ENCODE measurements at regions not wholly inside any gene's neighbourhood (a gene's known extent, or its start where the extent isn't known, plus 50 kb on each side); places are given as distances from the start of the nearest gene placed in this dataset.

DNA sequence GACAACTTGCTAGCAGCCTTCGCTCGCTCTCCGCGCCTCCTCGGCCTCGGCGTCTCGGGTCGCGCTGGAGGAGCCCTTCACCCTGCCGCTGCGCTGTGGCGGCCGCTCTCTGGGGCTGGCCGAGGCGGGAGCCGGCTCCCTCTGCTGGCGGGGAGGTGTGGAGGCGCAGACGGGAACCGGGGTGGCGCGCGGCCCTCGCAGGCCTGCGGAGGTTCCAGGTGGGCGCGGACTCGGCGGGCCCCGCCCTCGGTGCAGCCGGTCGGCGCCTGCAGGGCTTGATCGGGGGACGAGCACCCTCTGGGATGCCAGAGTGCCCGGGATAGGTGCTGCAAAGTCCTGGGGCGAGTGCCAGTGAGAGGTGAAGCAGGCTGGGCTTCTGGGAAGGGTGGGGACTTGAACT, 989.9 kb downstream of the ROBO2 start:
- DNase-seq (ENCODE audit: low read depth, low spot score) (no peak), FAIRE-seq (no peak)
- no peaks in the 10 kb centered on the region for H3K36me3 ChIP-seq (ENCODE audit: control insufficient read depth in 2 of 2, extremely low read depth in 1 of 2, insufficient read depth in 2 of 2, low read length in 2 of 2)
- CTCF ChIA-PET: no interaction called here
- H2AFZ ChIP-seq (ENCODE audit: low read depth, low read length): no peak overlapping the region
- H3K4me2 ChIP-seq (ENCODE audit: insufficient read depth, low read length): no peak overlapping the region
- TF ChIP-seq, protein P1, sequence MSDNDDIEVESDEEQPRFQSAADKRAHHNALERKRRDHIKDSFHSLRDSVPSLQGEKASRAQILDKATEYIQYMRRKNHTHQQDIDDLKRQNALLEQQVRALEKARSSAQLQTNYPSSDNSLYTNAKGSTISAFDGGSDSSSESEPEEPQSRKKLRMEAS (IDR thresholded peaks at IDR 0.05; ENCODE audit: insufficient read depth, insufficient read length): no peak
- TF ChIP-seq JUN (IDR thresholded peaks at IDR 0.05; ENCODE audit: borderline replicate concordance, insufficient read depth, insufficient read length, low read depth) (no peak), GATA2 (IDR thresholded peaks at IDR 0.05; ENCODE audit: insufficient read depth, insufficient read length, low read depth, low read length) (no peak), POLR2AphosphoS5 (IDR thresholded peaks at IDR 0.05; ENCODE audit: insufficient read depth, low read depth, low read length) (no peak)
- intact Hi-C loops (cut with micrococcal nuclease): no loop called here
- no peak overlapping the region for H3K9ac ChIP-seq (replicated peaks; ENCODE audit: extremely low read depth, insufficient read depth, low read length)
- H4K20me1 ChIP-seq (replicated peaks; ENCODE audit: control insufficient read depth, extremely low read depth, insufficient read depth, low read length): no peaks in the 10 kb centered on the region
- H3K9me1 ChIP-seq (replicated peaks; ENCODE audit: control insufficient read depth, extremely low read depth, insufficient read depth, low read length): no peaks in the 10 kb centered on the region
- H3K27me3 ChIP-seq (ENCODE audit: control insufficient read depth in 2 of 2, insufficient read depth in 2 of 2, low read length in 2 of 2): no peaks in the 10 kb centered on the region
- H3K79me2 ChIP-seq (ENCODE audit: control insufficient read depth, insufficient read depth, low read length): no peaks in the 10 kb centered on the region
- POLR2A ChIA-PET: no interaction called here
- H3K4me1 ChIP-seq (ENCODE audit: control insufficient read depth, extremely low read depth, insufficient read depth, low read length): no peaks in the 10 kb centered on the region
- dilution Hi-C loops (cut with MboI; ENCODE audit: extremely low pct_ligation_motif_present, low sequenced_read_pairs): no loop called here
- H3K27ac ChIP-seq (ENCODE audit: insufficient read depth, low read depth, low read length): no peak overlapping the region
- H3K4me3 ChIP-seq (replicated peaks in 1 of 3; ENCODE audit: insufficient read depth in 1 of 3, low read depth in 1 of 3, low read length in 3 of 3): no peak overlapping the region
- no TSS peak for BruUV-seq (replicated peaks)
- no peaks in the 10 kb centered on the region for H3K9me3 ChIP-seq (replicated peaks; ENCODE audit: control insufficient read depth, insufficient read depth, low read length)

DNA sequence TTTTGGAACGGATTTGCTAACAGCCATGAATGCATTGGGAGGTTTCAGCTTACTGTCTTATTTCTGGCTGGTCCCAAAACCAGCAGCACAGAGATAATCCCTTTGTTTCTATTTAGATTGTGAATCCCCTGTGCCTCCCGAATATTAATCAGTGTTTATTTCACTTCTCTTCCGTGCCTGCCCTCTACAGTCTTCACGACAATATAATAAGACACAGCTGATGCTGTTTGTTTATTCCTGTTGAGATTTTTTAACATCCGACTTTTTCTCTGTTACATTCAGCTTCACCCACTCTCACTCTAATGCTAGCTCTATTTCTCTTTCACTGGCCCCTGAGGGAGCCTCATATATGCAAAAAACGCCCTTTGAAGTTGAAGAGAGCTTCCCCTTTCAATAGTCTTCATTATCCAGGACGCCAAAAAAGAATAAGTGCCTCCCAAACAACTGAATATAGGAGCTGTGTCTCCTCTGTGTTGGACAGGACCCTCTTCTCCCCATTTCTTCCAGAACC, 995.3 kb downstream of the ROBO2 start:
- CTCF ChIA-PET: interaction anchor here (1.3 kb wide), 1 partner anchor 13 kb away, joined by 3 read pairs; no protein-coding TSS in a partner anchor
- Histone ChIP-seq H3K4me2 (ENCODE audit: insufficient read depth, low read length) (no peak overlapping the region), H3K27ac (ENCODE audit: insufficient read depth, low read depth, low read length) (no peak overlapping the region), H2AFZ (ENCODE audit: low read depth, low read length) (no peak overlapping the region), H3K36me3 (ENCODE audit: control insufficient read depth in 2 of 2, extremely low read depth in 1 of 2, insufficient read depth in 2 of 2, low read length in 2 of 2) (no peaks in the 10 kb centered on the region), H3K4me3 (replicated peaks in 1 of 3; ENCODE audit: insufficient read depth in 1 of 3, low read depth in 1 of 3, low read length in 3 of 3) (no peak overlapping the region), H3K9ac (replicated peaks; ENCODE audit: extremely low read depth, insufficient read depth, low read length) (no peak overlapping the region), H3K9me3 (replicated peaks; ENCODE audit: control insufficient read depth, insufficient read depth, low read length) (no peaks in the 10 kb centered on the region), H3K4me1 (ENCODE audit: control insufficient read depth, extremely low read depth, insufficient read depth, low read length) (no peaks in the 10 kb centered on the region), H3K9me1 (replicated peaks; ENCODE audit: control insufficient read depth, extremely low read depth, insufficient read depth, low read length) (no peaks in the 10 kb centered on the region), H3K79me2 (ENCODE audit: control insufficient read depth, insufficient read depth, low read length) (no peaks in the 10 kb centered on the region), H4K20me1 (replicated peaks; ENCODE audit: control insufficient read depth, extremely low read depth, insufficient read depth, low read length) (no peaks in the 10 kb centered on the region), H3K27me3 (ENCODE audit: control insufficient read depth in 2 of 2, insufficient read depth in 2 of 2, low read length in 2 of 2) (no peaks in the 10 kb centered on the region)
- DNase-seq (ENCODE audit: low read depth, low spot score): no peak
- no peak for FAIRE-seq
- BruUV-seq (replicated peaks): no TSS peak
- intact Hi-C loops (cut with micrococcal nuclease): no loop called here
- POLR2A ChIA-PET: no interaction called here
- dilution Hi-C loops (cut with MboI; ENCODE audit: extremely low pct_ligation_motif_present, low sequenced_read_pairs): no loop called here
- TF ChIP-seq POLR2A (IDR thresholded peaks at IDR 0.05; ENCODE audit: low read depth, low read length) (no peak), EZH2 (IDR thresholded peaks at IDR 0.05; ENCODE audit: borderline replicate concordance, low read depth, low read length, severe bottlenecking) (no peak), FOS (IDR thresholded peaks at IDR 0.05; ENCODE audit: borderline replicate concordance, insufficient read depth, low read length) (no peak), GATA2 (IDR thresholded peaks at IDR 0.05; ENCODE audit: insufficient read depth, insufficient read length, low read depth, low read length) (no peak), POLR2AphosphoS5 (IDR thresholded peaks at IDR 0.05; ENCODE audit: insufficient read depth, low read depth, low read length) (no peak), JUN (IDR thresholded peaks at IDR 0.05; ENCODE audit: borderline replicate concordance, insufficient read depth, insufficient read length, low read depth) (no peak), MYC (IDR thresholded peaks at IDR 0.05; ENCODE audit: low read depth, low read length) (no peak)
- TF ChIP-seq, protein P2, sequence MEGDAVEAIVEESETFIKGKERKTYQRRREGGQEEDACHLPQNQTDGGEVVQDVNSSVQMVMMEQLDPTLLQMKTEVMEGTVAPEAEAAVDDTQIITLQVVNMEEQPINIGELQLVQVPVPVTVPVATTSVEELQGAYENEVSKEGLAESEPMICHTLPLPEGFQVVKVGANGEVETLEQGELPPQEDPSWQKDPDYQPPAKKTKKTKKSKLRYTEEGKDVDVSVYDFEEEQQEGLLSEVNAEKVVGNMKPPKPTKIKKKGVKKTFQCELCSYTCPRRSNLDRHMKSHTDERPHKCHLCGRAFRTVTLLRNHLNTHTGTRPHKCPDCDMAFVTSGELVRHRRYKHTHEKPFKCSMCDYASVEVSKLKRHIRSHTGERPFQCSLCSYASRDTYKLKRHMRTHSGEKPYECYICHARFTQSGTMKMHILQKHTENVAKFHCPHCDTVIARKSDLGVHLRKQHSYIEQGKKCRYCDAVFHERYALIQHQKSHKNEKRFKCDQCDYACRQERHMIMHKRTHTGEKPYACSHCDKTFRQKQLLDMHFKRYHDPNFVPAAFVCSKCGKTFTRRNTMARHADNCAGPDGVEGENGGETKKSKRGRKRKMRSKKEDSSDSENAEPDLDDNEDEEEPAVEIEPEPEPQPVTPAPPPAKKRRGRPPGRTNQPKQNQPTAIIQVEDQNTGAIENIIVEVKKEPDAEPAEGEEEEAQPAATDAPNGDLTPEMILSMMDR (IDR thresholded peaks at IDR 0.05; ENCODE audit: extremely low read depth in 1 of 2, insufficient read depth in 1 of 2, low read depth in 1 of 2, low read length in 2 of 2): no peak
- TF ChIP-seq, protein P1 (IDR thresholded peaks at IDR 0.05; ENCODE audit: insufficient read depth, insufficient read length): no peak

All from endothelial cell of umbilical vein (primary cell).